Right cardiac atrium (tissue), 5 donors: ENCODE measurements at regions not wholly inside any gene's neighbourhood (a gene's known extent, or its start where the extent isn't known, plus 50 kb on each side); places are given as distances from the start of the nearest gene placed in this dataset.
A peak's percentile ranks its signal among the peaks of the same experiment; 100 is the strongest.

Experiments
- ATAC-seq, 2 donors: fragments of 200-7000 bp; cut with Tn5 transposase; one replicate each; pipeline versions ENCODE4 v1.8.0 to v1.9.1; 2020; ENCODE audit warnings: moderate library complexity in 2 of 2, mild to moderate bottlenecking in 1 of 2
- DNase-seq, 3 donors: peaks; one replicate each; pipeline ENCODE4 v3.0.0-alpha.2; 2020
- H3K27ac ChIP-seq: one replicate; pipeline ENCODE4 v1.5.1; 2013; ENCODE audit warnings: mild to moderate bottlenecking, low read length, control low read depth, moderate library complexity
- H3K27me3 ChIP-seq: one replicate; pipeline ENCODE4 v1.6.1; 2013; ENCODE audit not compliant: control insufficient read depth, insufficient read depth
- H3K4me1 ChIP-seq: one replicate; pipeline ENCODE4 v1.6.1; 2013; ENCODE audit warnings: low read length; ENCODE audit not compliant: control insufficient read depth, insufficient read depth
- H3K4me3 ChIP-seq: one replicate; pipeline ENCODE4 v1.5.1; 2013; ENCODE audit warnings: low read length, control low read depth
- H3K9me3 ChIP-seq: one replicate; pipeline ENCODE4 v1.6.1; 2013; ENCODE audit warnings: low read length; ENCODE audit not compliant: control insufficient read depth
- WGBS: extraction: QIAGEN DNeasy Blood & Tissue Kit; methylation state at CpG from one replicate; pipeline ENCODE4 v1.1.7; 2013; 5-methylcytosine and 5-hydroxymethylcytosine counted together
- intact Hi-C, 4 donors: fragments of 100-400 bp; cut with DNase I; formaldehyde crosslinking; loops; one replicate each; pipeline versions ENCODE4 v1.11.0 to v1.14.0; 2022 to 2023
- donor health status: healthy with polysubstance abuse.
- donor health status: DM: no; HTN: yes; CAD: no.
- donor health status: DM: no; HTN: no; CAD: no.
- donor health status: DM: no; HTN: yes; CAD: no; lungs with severe emphysema.
- donor health status: DM: yes; HTN: yes; CAD: no.

- Histone ChIP-seq H3K4me1 (no peaks in the 10 kb centered on the region), H3K4me3 (no peak overlapping the region), H3K9me3 (no peaks in the 10 kb centered on the region), H3K27ac (no peak overlapping the region), H3K27me3 (no peaks in the 10 kb centered on the region)
- DNase-seq (no peak), ATAC-seq (no peak)
- intact Hi-C loops = no loop called here
- WGBS = 93% methylated on average over 1 of the region's 1 CpG
Measured at GRCh38 chr5:117860550-117860949, 1127.8 kb downstream of the DTWD2 start.

GRCh38 chr5:117859176-117859575, 1129.2 kb downstream of the DTWD2 start:
- no peak for DNase-seq
- WGBS = 38% methylated on average over 1 of the region's 1 CpG
- no peaks in the 10 kb centered on the region for H3K4me1 ChIP-seq
- no peak for ATAC-seq
- no peaks in the 10 kb centered on the region for H3K9me3 ChIP-seq
- intact Hi-C loops = no loop called here
- H3K27ac ChIP-seq = no peak overlapping the region
- H3K27me3 ChIP-seq = no peaks in the 10 kb centered on the region
- no peak overlapping the region for H3K4me3 ChIP-seq

- DNase-seq (no peak), ATAC-seq (no peak)
- Histone ChIP-seq H3K4me3 (no peak overlapping the region), H3K4me1 (no peaks in the 10 kb centered on the region), H3K27ac (no peak overlapping the region), H3K27me3 (no peaks in the 10 kb centered on the region), H3K9me3 (no peaks in the 10 kb centered on the region)
- intact Hi-C loops = no loop called here
- 82% methylated on average over 4 of the region's 4 CpGs for WGBS
Measured at GRCh38 chr5:117856713-117857112, 1131.6 kb downstream of the DTWD2 start.

- WGBS = 76% methylated on average over 4 of the region's 4 CpGs
- DNase-seq (no peak), ATAC-seq (no peak)
- H3K4me3 ChIP-seq = no peak overlapping the region
- no peaks in the 10 kb centered on the region for H3K9me3 ChIP-seq
- no peaks in the 10 kb centered on the region for H3K4me1 ChIP-seq
- no peak overlapping the region for H3K27ac ChIP-seq
- intact Hi-C loops = no loop called here
- no peaks in the 10 kb centered on the region for H3K27me3 ChIP-seq
Measured at GRCh38 chr5:117837786-117838185, 1150.6 kb downstream of the DTWD2 start.

GRCh38 chr5:117833691-117834090, 1154.7 kb downstream of the DTWD2 start:
- no peaks in the 10 kb centered on the region for H3K9me3 ChIP-seq
- DNase-seq = peak; percentile 14 to 71 (median 23)
- ATAC-seq = no peak
- H3K27ac ChIP-seq = no peak overlapping the region
- intact Hi-C loops = no loop called here
- no peak overlapping the region for H3K4me3 ChIP-seq
- H3K27me3 ChIP-seq = no peaks in the 10 kb centered on the region
- 72% methylated on average over 4 of the region's 4 CpGs for WGBS
- H3K4me1 ChIP-seq = no peaks in the 10 kb centered on the region

GRCh38 chr5:117829646-117830045, 1158.7 kb downstream of the DTWD2 start:
- no peak for ATAC-seq
- intact Hi-C loops = no loop called here

GRCh38 chr5:117813850-117814249, 1174.5 kb downstream of the DTWD2 start:
- no peak for ATAC-seq
- intact Hi-C loops = no loop called here
- WGBS = 95% methylated on average over 2 of the region's 2 CpGs

More at GRCh38 chr5:117829646-117830045, 1158.7 kb downstream of the DTWD2 start:
- no peaks in the 10 kb centered on the region for H3K27me3 ChIP-seq
- no peak overlapping the region for H3K27ac ChIP-seq
- H3K9me3 ChIP-seq = no peaks in the 10 kb centered on the region
- 78% methylated on average over 3 of the region's 3 CpGs for WGBS
- DNase-seq = no peak
- H3K4me3 ChIP-seq = no peak overlapping the region
- no peaks in the 10 kb centered on the region for H3K4me1 ChIP-seq

GRCh38 chr5:117812861-117813260, 1175.5 kb downstream of the DTWD2 start:
- DNase-seq (no peak), ATAC-seq (no peak)
- WGBS = 68% methylated on average over 1 of the region's 1 CpG
- Histone ChIP-seq H3K27ac (no peak overlapping the region), H3K9me3 (no peaks in the 10 kb centered on the region), H3K27me3 (no peaks in the 10 kb centered on the region), H3K4me3 (no peak overlapping the region), H3K4me1 (no peaks in the 10 kb centered on the region)
- intact Hi-C loops = no loop called here

More at GRCh38 chr5:117813850-117814249, 1174.5 kb downstream of the DTWD2 start:
- H3K9me3 ChIP-seq = no peaks in the 10 kb centered on the region
- no peak overlapping the region for H3K4me3 ChIP-seq
- no peaks in the 10 kb centered on the region for H3K27me3 ChIP-seq
- H3K27ac ChIP-seq = no peak overlapping the region
- H3K4me1 ChIP-seq = no peaks in the 10 kb centered on the region
- no peak for DNase-seq

GRCh38 chr5:117809251-117809650, 1179.1 kb downstream of the DTWD2 start:
- intact Hi-C loops = no loop called here
- no peaks in the 10 kb centered on the region for H3K27me3 ChIP-seq
- H3K4me1 ChIP-seq = no peaks in the 10 kb centered on the region
- ATAC-seq = no peak
- DNase-seq = no peak
- no peaks in the 10 kb centered on the region for H3K9me3 ChIP-seq
- H3K27ac ChIP-seq = no peak overlapping the region
- no peak overlapping the region for H3K4me3 ChIP-seq
- WGBS = 37% methylated on average over 4 of the region's 4 CpGs

- H3K9me3 ChIP-seq = no peaks in the 10 kb centered on the region
- DNase-seq = no peak
- no peak overlapping the region for H3K4me3 ChIP-seq
- no peak overlapping the region for H3K27ac ChIP-seq
- ATAC-seq = no peak
- H3K4me1 ChIP-seq = no peaks in the 10 kb centered on the region
- 64% methylated on average over 1 of the region's 1 CpG for WGBS
- intact Hi-C loops = no loop called here
- no peaks in the 10 kb centered on the region for H3K27me3 ChIP-seq
Measured at GRCh38 chr5:117805058-117805457, 1183.3 kb downstream of the DTWD2 start.

GRCh38 chr5:117803533-117803932, 1184.8 kb downstream of the DTWD2 start:
- no peak for ATAC-seq
- intact Hi-C loops = no loop called here
- no peak overlapping the region for H3K4me3 ChIP-seq
- H3K27ac ChIP-seq = no peak overlapping the region
- no peak for DNase-seq
- WGBS = 63% methylated on average over 3 of the region's 3 CpGs
- H3K4me1 ChIP-seq = no peaks in the 10 kb centered on the region
- no peaks in the 10 kb centered on the region for H3K9me3 ChIP-seq
- H3K27me3 ChIP-seq = no peaks in the 10 kb centered on the region

GRCh38 chr5:117801583-117801982, 1186.8 kb downstream of the DTWD2 start:
- DNase-seq (no peak), ATAC-seq (no peak)
- intact Hi-C loops = no loop called here
- Histone ChIP-seq H3K9me3 (no peaks in the 10 kb centered on the region), H3K4me3 (no peak overlapping the region), H3K27ac (no peak overlapping the region), H3K27me3 (no peaks in the 10 kb centered on the region), H3K4me1 (no peaks in the 10 kb centered on the region)
- 92% methylated on average over 4 of the region's 4 CpGs for WGBS
